ENCODE measurements at regions not wholly inside any gene's neighbourhood (a gene's known extent, or its start where the extent isn't known, plus 50 kb on each side); places are given as distances from the start of the nearest gene placed in this dataset.

DNA sequence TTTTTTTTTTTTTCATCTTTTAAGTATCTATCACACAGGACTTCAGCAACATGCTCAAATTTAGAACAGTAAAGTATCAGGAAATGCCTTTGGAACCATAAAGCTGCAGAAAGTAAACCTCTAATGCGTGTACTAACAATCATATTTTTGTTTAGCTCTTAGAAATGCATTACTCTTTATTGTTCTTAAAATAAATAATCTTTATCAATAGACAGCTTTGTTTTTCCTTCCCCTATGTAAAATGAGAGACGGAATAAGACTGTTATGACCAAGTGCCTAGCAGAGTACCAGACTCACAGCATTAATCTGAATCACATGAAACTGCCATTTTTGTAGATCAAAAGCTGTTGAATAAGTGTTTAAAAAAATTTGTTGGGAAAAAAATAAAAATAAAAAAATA lies 50.5 kb upstream of the COL25A1 start:
- Mint-ChIP-seq H3K9me3 (peaks cover 0 to 6% (median 2%) of the 10 kb centered on the region in 5 donors), H3K4me3 (no peak overlapping the region), H3K27me3 (peaks cover 26 to 61% of the 10 kb centered on the region in 2 donors), H3K27ac (no peak overlapping the region), H3K36me3 (peaks cover 0 to 3% (median 0%) of the 10 kb centered on the region in 3 donors), H3K4me1 (peaks cover 8 to 15% (median 9%) of the 10 kb centered on the region in 3 donors)
- no peak for DNase-seq
- ChIA-PET POLR2A (no interaction called here), CTCF (interaction anchor here (1.3 kb wide), 1 partner anchor 11 kb away, joined by 4 read pairs; no protein-coding TSS in a partner anchor)
- peaks cover 1% of the 10 kb centered on the region for H3K4me1 ChIP-seq (ENCODE audit: insufficient read depth, low read length)
- H3K4me3 ChIP-seq (ENCODE audit: low read length) = no peak overlapping the region
- H3K27me3 ChIP-seq (ENCODE audit: insufficient read depth, low read length, poor library complexity, severe bottlenecking) = no peaks in the 10 kb centered on the region
- no peak overlapping the region for H3K27ac ChIP-seq (ENCODE audit: low read depth, low read length)
- no peaks in the 10 kb centered on the region for H3K9me3 ChIP-seq (ENCODE audit: low read length)
- H3K36me3 ChIP-seq (ENCODE audit: insufficient read depth, low read length) = no peaks in the 10 kb centered on the region

Measured in CD8-positive, alpha-beta memory T cell (primary cell).